B cell (primary cell): ENCODE measurements at regions not wholly inside any gene's neighbourhood (a gene's known extent, or its start where the extent isn't known, plus 50 kb on each side); places are given as distances from the start of the nearest gene placed in this dataset.

Experiments used
- ATAC-seq: fragments of 200-7000 bp; cut with Tn5 transposase; one replicate; pipeline ENCODE4 v1.10.0; 2021; ENCODE audit warnings: low read depth, mild to moderate bottlenecking, moderate number of reproducible peaks, moderate library complexity
- CTCF ChIA-PET: fragments of 350-600 bp; sonication (Branson Sonifier 250); formaldehyde crosslinking; loops from one replicate; lab custom pipeline; 2021; ENCODE audit warnings: antibody characterized with exemption, inconsistent platforms; lab: Charles Lee
- POLR2A ChIA-PET: fragments of 350-600 bp; sonication (Branson Sonifier 250); formaldehyde crosslinking; loops from one replicate; lab custom pipeline; 2021; ENCODE audit warnings: antibody characterized with exemption; lab: Charles Lee
- DNase-seq: peaks from one replicate; pipeline ENCODE4 v3.0.0; 2013
- H2AFZ ChIP-seq: 2 replicates; pipeline ENCODE4 v1.6.1; 2012; ENCODE audit warnings: mild to moderate bottlenecking, low read depth, low read length; ENCODE audit not compliant: insufficient read depth, poor library complexity, severe bottlenecking
- H3K27ac ChIP-seq, 2 donors: 1 replicate in 1 of 2; 2 replicates in 1 of 2; pipeline ENCODE4 v1.5.1; 2012 to 2013; ENCODE audit warnings: low read length in 2 of 2, mild to moderate bottlenecking in 2 of 2, moderate library complexity in 1 of 2
- H3K27me3 ChIP-seq, 4 experiments: fragments of 200-600 bp in 1 of 4; sonication (generic) in 1 of 4; replicated peaks in 1 of 4; 1 replicate in 2 of 4; 2 replicates in 2 of 4; pipeline versions ENCODE4 v1.6.1 to v1.7.0; 2013 to 2016; ENCODE audit warnings: low read length in 3 of 4, mild to moderate bottlenecking in 2 of 4, mixed read lengths in 1 of 4, moderate library complexity in 1 of 4; ENCODE audit not compliant: insufficient read depth in 4 of 4, control insufficient read depth in 3 of 4; ENCODE audit errors: control extremely low read depth in 1 of 4
- H3K36me3 ChIP-seq, 2 experiments: replicated peaks in 1 of 2; 1 replicate in 1 of 2; 2 replicates in 1 of 2; pipeline versions ENCODE4 v1.6.1 to v1.7.1; 2013; ENCODE audit warnings: low read length in 1 of 2; ENCODE audit not compliant: insufficient read depth in 2 of 2, control insufficient read depth in 1 of 2; ENCODE audit errors: control extremely low read depth in 1 of 2, extremely low read depth in 1 of 2
- H3K4me1 ChIP-seq, 2 donors: fragments of 200-600 bp in 1 of 2; sonication (generic) in 1 of 2; 1 replicate in 1 of 2; 2 replicates in 1 of 2; pipeline versions ENCODE4 v1.5.1 to v1.6.1; 2013 to 2017; ENCODE audit warnings: low read length in 2 of 2; ENCODE audit not compliant: control insufficient read depth in 2 of 2, insufficient read depth in 2 of 2
- H3K4me2 ChIP-seq: replicated peaks from 2 replicates; pipeline ENCODE3; 2012; ENCODE audit warnings: mild to moderate bottlenecking, low read depth, low read length; ENCODE audit not compliant: poor library complexity, severe bottlenecking
- H3K4me3 ChIP-seq, 5 experiments: fragments of 200-600 bp in 1 of 5; sonication (generic) in 1 of 5; 1 replicate in 3 of 5; 2 replicates in 2 of 5; pipeline versions ENCODE4 v1.5.1 to v1.7.0; 2011 to 2016; ENCODE audit warnings: low read length in 4 of 5, mild to moderate bottlenecking in 4 of 5, low read depth in 2 of 5, control low read depth in 1 of 5, moderate library complexity in 1 of 5; ENCODE audit not compliant: insufficient read depth in 1 of 5; ENCODE audit errors: control extremely low read depth in 1 of 5, extremely low read depth in 1 of 5
- H3K79me2 ChIP-seq: fragments of 200-600 bp; sonication (generic); one replicate; pipeline ENCODE4 v1.6.0; 2016; ENCODE audit warnings: low read length; ENCODE audit not compliant: control insufficient read depth, insufficient read depth
- H3K9ac ChIP-seq: fragments of 200-600 bp; sonication (generic); 2 replicates; pipeline ENCODE4 v1.6.1; 2017; ENCODE audit warnings: mild to moderate bottlenecking, low read length, moderate library complexity
- H3K9me3 ChIP-seq, 3 donors: one replicate each; pipeline versions ENCODE4 v1.6.1 to v1.7.1; 2013; ENCODE audit warnings: low read length in 2 of 3; ENCODE audit not compliant: control insufficient read depth in 2 of 3, insufficient read depth in 1 of 3; ENCODE audit errors: control extremely low read depth in 1 of 3
- H4K20me1 ChIP-seq: 2 replicates; pipeline ENCODE4 v1.6.0; 2012; ENCODE audit warnings: mild to moderate bottlenecking, low read length; ENCODE audit not compliant: insufficient read depth, control insufficient read depth, poor library complexity, severe bottlenecking
- H3K27ac Mint-ChIP-seq: one replicate; pipeline ENCODE4 v1.8.0; 2021; ENCODE audit warnings: mixed read lengths
- H3K27me3 Mint-ChIP-seq: one replicate; pipeline ENCODE4 v1.8.0; 2021; ENCODE audit warnings: mixed read lengths
- H3K4me1 Mint-ChIP-seq: one replicate; pipeline ENCODE4 v1.8.0; 2021; ENCODE audit warnings: mixed read lengths
- H3K4me3 Mint-ChIP-seq: one replicate; pipeline ENCODE4 v1.8.0; 2021; ENCODE audit warnings: mixed read lengths
- H3K9me3 Mint-ChIP-seq: one replicate; pipeline ENCODE4 v1.8.0; 2022; ENCODE audit warnings: mixed read lengths; ENCODE audit not compliant: insufficient read depth
- EZH2 ChIP-seq: IDR thresholded peaks from 2 replicates; pipeline ENCODE4 v1.6.1; 2012; ENCODE audit warnings: borderline replicate concordance, low read depth, mild to moderate bottlenecking, moderate library complexity, low read length; ENCODE audit not compliant: insufficient read depth, poor library complexity, severe bottlenecking
- WGBS: methylation state at CpG from one replicate; pipeline ENCODE4 v1.1.5; 2013; ENCODE audit warnings: missing lambda C conversion rate; ENCODE audit not compliant: insufficient coverage; 5-methylcytosine and 5-hydroxymethylcytosine counted together
- intact Hi-C: fragments of 100-400 bp; cut with micrococcal nuclease; formaldehyde crosslinking; loops from one replicate; pipeline ENCODE4 v1.10.0; 2022
- TF ChIP-seq, protein P1 (sequence below): fragments of 200-600 bp; IDR thresholded peaks from one replicate; pipeline ENCODE4 v1.8.0; 2022; ENCODE audit warnings: antibody characterized with exemption, mild to moderate bottlenecking

- DNase-seq, result no peak
- no peak for ATAC-seq
- H3K4me2 ChIP-seq, result no peak overlapping the region
- H3K9ac ChIP-seq, result no peak overlapping the region
- H3K4me1 Mint-ChIP-seq, result peaks cover 5% of the 10 kb centered on the region
- peaks cover 4 to 5% of the 10 kb centered on the region in 2 donors for H3K4me1 ChIP-seq
- no peak overlapping the region for H3K4me3 Mint-ChIP-seq
- H3K79me2 ChIP-seq, result no peaks in the 10 kb centered on the region
- POLR2A ChIA-PET, result no interaction called here
- peaks cover 0 to 25% (median 13%) of the 10 kb centered on the region in 3 donors for H3K9me3 ChIP-seq
- 83% methylated on average over 1 of the region's 8 CpGs for WGBS
- H3K27me3 Mint-ChIP-seq, result peaks cover 23% of the 10 kb centered on the region
- H3K27me3 ChIP-seq, result peaks cover 0 to 12% (median 0%) of the 10 kb centered on the region in 4 experiments
- H4K20me1 ChIP-seq, result no peaks in the 10 kb centered on the region
- CTCF ChIA-PET, result no interaction called here
- no peak overlapping the region for H2AFZ ChIP-seq
- peaks cover 7% of the 10 kb centered on the region for H3K9me3 Mint-ChIP-seq
- H3K27ac Mint-ChIP-seq, result no peak overlapping the region
- no peak overlapping the region for H3K27ac ChIP-seq
- intact Hi-C loops, result no loop called here
- TF ChIP-seq, protein P1, sequence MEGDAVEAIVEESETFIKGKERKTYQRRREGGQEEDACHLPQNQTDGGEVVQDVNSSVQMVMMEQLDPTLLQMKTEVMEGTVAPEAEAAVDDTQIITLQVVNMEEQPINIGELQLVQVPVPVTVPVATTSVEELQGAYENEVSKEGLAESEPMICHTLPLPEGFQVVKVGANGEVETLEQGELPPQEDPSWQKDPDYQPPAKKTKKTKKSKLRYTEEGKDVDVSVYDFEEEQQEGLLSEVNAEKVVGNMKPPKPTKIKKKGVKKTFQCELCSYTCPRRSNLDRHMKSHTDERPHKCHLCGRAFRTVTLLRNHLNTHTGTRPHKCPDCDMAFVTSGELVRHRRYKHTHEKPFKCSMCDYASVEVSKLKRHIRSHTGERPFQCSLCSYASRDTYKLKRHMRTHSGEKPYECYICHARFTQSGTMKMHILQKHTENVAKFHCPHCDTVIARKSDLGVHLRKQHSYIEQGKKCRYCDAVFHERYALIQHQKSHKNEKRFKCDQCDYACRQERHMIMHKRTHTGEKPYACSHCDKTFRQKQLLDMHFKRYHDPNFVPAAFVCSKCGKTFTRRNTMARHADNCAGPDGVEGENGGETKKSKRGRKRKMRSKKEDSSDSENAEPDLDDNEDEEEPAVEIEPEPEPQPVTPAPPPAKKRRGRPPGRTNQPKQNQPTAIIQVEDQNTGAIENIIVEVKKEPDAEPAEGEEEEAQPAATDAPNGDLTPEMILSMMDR, result no peak
- TF ChIP-seq EZH2, result no peak
- H3K4me3 ChIP-seq, result no peak overlapping the region
- H3K36me3 ChIP-seq, result no peaks in the 10 kb centered on the region
These were observed 97.2 kb downstream of the TMEM18 start for GRCh38 chr2:579961-580360.

DNA sequence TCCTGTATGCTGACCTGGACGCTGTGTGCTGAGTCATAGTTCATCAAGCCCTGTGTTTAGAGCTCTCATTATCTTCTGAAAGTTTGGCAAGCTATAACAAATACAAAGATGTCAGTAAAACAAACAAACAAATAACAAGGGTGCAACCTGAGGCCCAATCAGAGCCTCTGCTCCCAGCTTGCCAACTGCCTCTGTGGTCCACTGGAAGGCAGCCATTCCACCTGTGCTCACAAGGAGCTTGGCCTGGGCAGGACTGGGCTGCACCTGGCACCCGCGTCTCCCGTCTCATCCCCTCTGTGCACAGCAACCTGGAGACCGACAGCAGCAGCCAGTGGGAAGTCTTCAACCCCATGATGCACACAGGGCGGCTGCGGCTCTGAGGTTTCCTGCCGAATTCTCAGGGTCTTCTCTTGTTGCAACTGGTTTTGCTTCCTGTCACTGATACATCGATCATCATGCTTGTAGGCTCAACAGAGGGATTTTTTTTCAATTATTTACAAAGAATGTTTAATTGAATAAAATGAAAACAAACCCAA, 97.8 kb downstream of the TMEM18 start:
- Histone ChIP-seq H3K4me1 (no peaks in the 10 kb centered on the region), H2AFZ (no peak overlapping the region), H3K9ac (no peak overlapping the region), H3K9me3 (peaks cover 0 to 30% (median 13%) of the 10 kb centered on the region in 3 donors), H3K4me2 (no peak overlapping the region), H3K27ac (no peak overlapping the region), H3K36me3 (no peaks in the 10 kb centered on the region), H4K20me1 (no peaks in the 10 kb centered on the region), H3K79me2 (no peaks in the 10 kb centered on the region), H3K4me3 (no peak overlapping the region), H3K27me3 (peaks cover 0 to 12% (median 0%) of the 10 kb centered on the region in 4 experiments)
- no peak for ATAC-seq
- WGBS, result 94% methylated on average over 7 of the region's 9 CpGs
- Mint-ChIP-seq H3K27ac (no peak overlapping the region), H3K9me3 (peaks cover 7% of the 10 kb centered on the region), H3K4me1 (no peaks in the 10 kb centered on the region), H3K27me3 (peaks cover 23% of the 10 kb centered on the region), H3K4me3 (no peak overlapping the region)
- no peak for DNase-seq
- POLR2A ChIA-PET, result no interaction called here
- intact Hi-C loops, result no loop called here
- CTCF ChIA-PET, result no interaction called here
- TF ChIP-seq, protein P1, result no peak
- TF ChIP-seq EZH2, result no peak
